GM06990 (cell line): ENCODE measurements at regions not wholly inside any gene's neighbourhood (a gene's known extent, or its start where the extent isn't known, plus 50 kb on each side); places are given as distances from the start of the nearest gene placed in this dataset.
"Not testable (repeated sequence)": the region's sequence is repeated elsewhere in the genome, so short reads cannot be mapped to it uniquely, and the experiment has no call there.

Experiments
- DNase-seq: peaks from one replicate; pipeline ENCODE4 v3.0.0-alpha.2; 2011; ENCODE audit not compliant: insufficient read length; ENCODE audit errors: extremely low read depth
- H3K27me3 ChIP-seq: replicated peaks from 2 replicates; pipeline ENCODE4 v1.6.0; 2011; ENCODE audit warnings: low read length; ENCODE audit not compliant: control insufficient read depth, insufficient read depth
- H3K36me3 ChIP-seq: 2 replicates; pipeline ENCODE4 v1.5.1; 2011; ENCODE audit warnings: low read length; ENCODE audit not compliant: control insufficient read depth, insufficient read depth
- H3K4me3 ChIP-seq: replicated peaks from 2 replicates; pipeline ENCODE4 v1.5.1; 2011; ENCODE audit warnings: low read depth, mild to moderate bottlenecking, control low read depth, low read length
- TF ChIP-seq, protein P1 (sequence below): IDR thresholded peaks from 2 replicates; pipeline ENCODE4 v1.5.1; 2011; ENCODE audit warnings: low read length, control low read depth, mild to moderate bottlenecking, inconsistent platforms; ENCODE audit not compliant: insufficient read depth, poor library complexity, severe bottlenecking

DNA sequence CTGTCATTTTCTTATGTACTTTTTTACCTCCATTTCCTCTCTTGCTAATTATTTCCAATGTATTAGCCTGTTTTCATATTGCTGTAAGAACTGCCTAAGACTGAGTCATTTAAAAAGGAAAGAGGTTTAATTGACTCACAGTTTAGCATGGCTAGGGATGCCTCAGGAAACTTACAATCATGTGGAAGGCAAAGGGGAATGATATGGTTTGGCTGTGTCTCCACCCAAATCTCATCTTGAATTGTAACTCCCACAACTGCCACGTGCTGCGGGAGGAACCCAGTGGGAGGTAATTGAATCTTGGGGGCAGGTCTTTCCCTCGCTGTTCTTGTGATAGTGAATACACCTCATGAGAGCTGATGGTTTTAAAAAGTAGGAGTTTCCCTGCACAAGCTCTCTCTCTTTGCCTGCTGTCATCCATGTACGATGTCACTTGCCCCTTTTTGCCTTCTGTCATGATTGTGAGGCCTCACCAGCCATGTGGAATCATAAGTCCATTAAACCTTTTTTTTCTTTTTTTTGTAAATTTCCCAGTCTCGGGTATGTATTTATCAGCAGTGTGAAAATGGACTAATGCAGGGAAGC, 870.0 kb upstream of the INTU start:
- no peaks in the 10 kb centered on the region for H3K36me3 ChIP-seq
- H3K27me3 ChIP-seq, result no peaks in the 10 kb centered on the region
- TF ChIP-seq, protein P1, sequence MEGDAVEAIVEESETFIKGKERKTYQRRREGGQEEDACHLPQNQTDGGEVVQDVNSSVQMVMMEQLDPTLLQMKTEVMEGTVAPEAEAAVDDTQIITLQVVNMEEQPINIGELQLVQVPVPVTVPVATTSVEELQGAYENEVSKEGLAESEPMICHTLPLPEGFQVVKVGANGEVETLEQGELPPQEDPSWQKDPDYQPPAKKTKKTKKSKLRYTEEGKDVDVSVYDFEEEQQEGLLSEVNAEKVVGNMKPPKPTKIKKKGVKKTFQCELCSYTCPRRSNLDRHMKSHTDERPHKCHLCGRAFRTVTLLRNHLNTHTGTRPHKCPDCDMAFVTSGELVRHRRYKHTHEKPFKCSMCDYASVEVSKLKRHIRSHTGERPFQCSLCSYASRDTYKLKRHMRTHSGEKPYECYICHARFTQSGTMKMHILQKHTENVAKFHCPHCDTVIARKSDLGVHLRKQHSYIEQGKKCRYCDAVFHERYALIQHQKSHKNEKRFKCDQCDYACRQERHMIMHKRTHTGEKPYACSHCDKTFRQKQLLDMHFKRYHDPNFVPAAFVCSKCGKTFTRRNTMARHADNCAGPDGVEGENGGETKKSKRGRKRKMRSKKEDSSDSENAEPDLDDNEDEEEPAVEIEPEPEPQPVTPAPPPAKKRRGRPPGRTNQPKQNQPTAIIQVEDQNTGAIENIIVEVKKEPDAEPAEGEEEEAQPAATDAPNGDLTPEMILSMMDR, result no peak
- no peak overlapping the region for H3K4me3 ChIP-seq
- no peak for DNase-seq

DNA sequence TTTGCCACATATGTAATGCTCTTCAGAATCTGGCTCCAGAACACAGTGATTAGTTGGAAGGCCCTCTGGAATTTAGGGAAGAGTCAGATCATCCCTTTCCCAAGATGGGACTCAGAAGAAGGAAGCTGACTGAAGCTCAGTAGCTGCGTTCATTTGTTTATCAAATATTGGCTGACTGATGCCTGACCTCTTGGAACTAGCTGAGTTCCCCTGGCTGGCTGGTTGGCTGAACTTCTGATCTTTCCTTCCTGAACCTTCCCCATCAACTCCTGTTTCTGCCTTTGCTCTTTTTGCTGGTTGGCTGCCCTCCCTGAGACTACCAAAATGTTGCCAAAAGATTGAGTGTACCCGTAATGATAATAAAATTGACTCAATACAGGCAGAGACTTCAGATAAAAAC, 866.5 kb upstream of the INTU start:
- Histone ChIP-seq H3K36me3 (no peaks in the 10 kb centered on the region), H3K27me3 (no peaks in the 10 kb centered on the region), H3K4me3 (no peak overlapping the region)
- no peak for DNase-seq
- TF ChIP-seq, protein P1, result no peak

DNA sequence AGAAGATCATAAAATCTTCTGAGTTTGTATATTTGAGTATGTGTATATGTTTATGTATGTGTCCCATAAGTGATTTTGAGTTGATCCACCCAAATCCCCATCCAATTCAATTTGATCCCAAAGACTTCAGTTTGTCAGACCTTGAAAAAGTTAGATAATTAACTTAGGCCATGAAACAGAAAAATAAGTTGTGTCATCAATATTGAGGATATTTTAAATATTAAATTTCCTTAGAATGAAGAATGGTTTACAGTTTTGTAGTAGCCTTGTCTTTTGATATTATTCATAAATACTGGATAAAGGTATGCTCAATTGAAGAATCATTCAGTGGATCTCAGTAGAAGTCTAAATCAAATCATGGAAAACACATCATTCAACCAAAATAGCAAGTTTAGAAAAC, 864.4 kb upstream of the INTU start:
- H3K4me3 ChIP-seq, result no peak overlapping the region
- no peaks in the 10 kb centered on the region for H3K27me3 ChIP-seq
- no peaks in the 10 kb centered on the region for H3K36me3 ChIP-seq
- TF ChIP-seq, protein P1, result no peak
- DNase-seq, result no peak

DNA sequence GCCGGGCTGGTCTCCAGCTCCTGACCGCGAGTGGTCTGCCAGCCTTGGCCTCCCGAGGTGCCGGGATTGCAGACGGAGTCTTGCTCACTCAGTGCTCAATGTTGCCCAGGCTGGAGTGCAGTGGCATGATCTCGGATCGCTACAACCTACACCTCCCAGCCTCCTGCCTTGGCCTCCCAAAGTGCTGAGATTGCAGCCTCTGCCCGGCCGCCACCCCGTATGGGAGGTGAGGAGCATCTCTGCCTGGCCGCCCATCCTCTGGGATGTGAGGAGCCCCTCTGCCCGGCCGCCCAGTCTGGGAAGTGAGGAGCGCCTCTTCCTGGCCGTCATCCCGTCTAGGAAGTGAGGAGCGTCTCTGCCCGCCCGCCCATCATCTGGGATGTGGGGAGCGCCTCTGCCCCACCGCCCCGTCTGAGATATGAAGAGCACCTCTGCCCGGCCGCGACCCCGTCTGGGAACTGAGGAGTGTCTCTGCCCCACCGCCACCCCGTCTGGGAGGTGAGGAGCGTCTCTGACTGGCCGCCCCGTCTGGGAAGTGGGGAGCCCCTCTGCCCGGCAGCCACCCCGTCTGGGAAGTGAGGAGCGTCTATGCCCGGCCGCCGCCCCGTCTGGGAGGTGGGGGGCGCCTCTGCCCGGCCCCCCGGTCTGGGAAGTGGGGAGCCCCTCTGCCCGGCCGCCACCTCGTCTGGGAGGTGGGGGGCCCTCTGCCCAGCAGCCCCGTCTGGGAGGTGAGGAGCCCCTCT, 861.8 kb upstream of the INTU start:
- not testable (repeated sequence) for H3K4me3 ChIP-seq, DNase-seq, H3K36me3 ChIP-seq, H3K27me3 ChIP-seq

DNA sequence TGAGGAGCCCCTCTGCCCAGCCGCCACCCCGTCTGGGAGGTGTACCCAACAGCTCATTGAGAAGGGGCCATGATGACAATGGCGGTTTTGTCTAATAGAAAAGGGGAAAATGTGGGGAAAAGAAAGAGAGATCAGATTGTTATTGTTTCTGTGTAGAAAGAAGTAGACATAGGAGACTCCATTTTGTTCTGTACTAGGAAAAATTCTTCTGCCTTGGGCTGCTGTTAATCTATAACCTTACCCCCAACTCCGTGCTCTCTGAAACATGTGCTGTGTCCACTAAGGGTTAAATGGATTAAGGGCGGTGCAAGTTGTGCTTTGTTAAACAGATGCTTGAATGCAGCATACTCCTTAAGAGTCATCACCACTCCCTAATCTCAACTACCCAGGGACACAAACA, 861.1 kb upstream of the INTU start:
- H3K36me3 ChIP-seq, H3K4me3 ChIP-seq, DNase-seq, H3K27me3 ChIP-seq: not testable (repeated sequence)

DNA sequence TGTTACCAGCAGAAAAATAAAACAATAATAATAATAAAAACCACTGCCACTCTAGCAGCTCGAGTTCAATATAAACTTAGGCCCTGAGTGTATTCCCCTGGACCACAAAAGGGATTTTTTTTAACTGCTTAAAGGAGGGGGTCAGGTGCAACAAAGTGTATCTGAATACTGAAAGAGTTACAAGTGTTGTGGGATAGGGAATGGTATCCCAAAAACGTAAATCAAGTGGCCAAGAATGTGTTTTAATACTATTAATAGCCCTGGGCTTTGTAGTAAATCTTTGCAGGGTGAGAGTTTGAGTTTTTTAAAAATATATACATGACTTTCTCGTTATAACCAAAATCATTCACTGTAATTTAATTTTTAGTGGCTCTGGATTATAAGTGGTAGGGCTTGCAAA, 860.1 kb upstream of the INTU start:
- no peak for DNase-seq
- TF ChIP-seq, protein P1, result no peak
- Histone ChIP-seq H3K4me3 (no peak overlapping the region), H3K27me3 (no peaks in the 10 kb centered on the region), H3K36me3 (no peaks in the 10 kb centered on the region)

DNA sequence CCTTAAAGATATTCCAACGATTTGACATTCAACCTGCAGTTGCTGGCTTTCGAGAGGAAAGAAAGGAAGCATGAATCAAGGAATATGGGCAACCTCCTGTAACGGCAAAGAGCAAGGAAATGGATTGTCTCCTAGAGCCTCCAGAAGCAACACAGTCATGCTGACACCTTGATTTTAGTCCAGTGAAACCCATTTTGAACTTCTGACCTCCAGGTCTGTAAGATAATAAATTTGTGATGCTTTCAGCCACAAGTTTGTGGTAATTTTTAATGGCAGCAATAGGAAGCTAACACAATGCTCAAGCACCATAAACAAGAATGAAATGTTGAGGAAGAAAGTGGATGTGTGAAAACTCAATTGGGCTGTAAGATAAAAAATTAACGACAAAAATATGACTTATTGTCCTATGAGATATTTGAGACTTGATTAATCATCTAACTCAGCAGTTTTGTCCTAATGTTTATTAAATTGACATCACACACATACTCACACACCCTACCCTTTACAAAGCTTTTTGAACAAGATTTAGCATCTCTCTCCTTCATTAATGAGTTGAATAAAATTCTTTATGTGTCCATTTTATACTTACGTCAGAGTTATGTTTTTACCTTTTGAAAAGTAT, 857.2 kb upstream of the INTU start:
- Histone ChIP-seq H3K4me3 (no peak overlapping the region), H3K27me3 (no peaks in the 10 kb centered on the region), H3K36me3 (no peaks in the 10 kb centered on the region)
- TF ChIP-seq, protein P1, result no peak
- no peak for DNase-seq
